Stimulated activated naive CD8-positive, alpha-beta T cell treated with anti-CD3 and anti-CD28 coated beads, Interleukin-15, amount 100 ng/mL, for 72 hours (primary cell): ENCODE measurements at regions not wholly inside any gene's neighbourhood (a gene's known extent, or its start where the extent isn't known, plus 50 kb on each side); places are given as distances from the start of the nearest gene placed in this dataset.
A peak's percentile ranks its signal among the peaks of the same experiment; 100 is the strongest.

Experiments used
- ATAC-seq: fragments of 150-1000 bp; cut with Tn5 transposase; 2 replicates; pipeline ENCODE4 v1.10.0; 2021; ENCODE audit warnings: mild to moderate bottlenecking, moderate library complexity
- DNase-seq, 2 donors: peaks; one replicate each; pipeline ENCODE4 v3.0.0; 2021 to 2022
- H3K27ac Mint-ChIP-seq, 2 donors: one replicate each; pipeline ENCODE4 v1.8.0; 2022; ENCODE audit warnings: mild to moderate bottlenecking in 2 of 2, mixed read lengths in 2 of 2, moderate library complexity in 2 of 2
- H3K27me3 Mint-ChIP-seq: one replicate; pipeline ENCODE4 v1.8.0; 2022; ENCODE audit warnings: mixed read lengths
- H3K4me1 Mint-ChIP-seq: one replicate; pipeline ENCODE4 v1.8.0; 2022; ENCODE audit warnings: mild to moderate bottlenecking, mixed read lengths
- H3K4me3 Mint-ChIP-seq, 2 donors: one replicate each; pipeline ENCODE4 v1.8.0; 2022; ENCODE audit warnings: mild to moderate bottlenecking in 2 of 2, mixed read lengths in 2 of 2, moderate library complexity in 1 of 2
- H3K9me3 Mint-ChIP-seq, 2 donors: one replicate each; pipeline ENCODE4 v1.8.0; 2022; ENCODE audit warnings: mixed read lengths in 2 of 2

GRCh38 chr1:88394958-88395357 is 289.1 kb upstream of the PKN2 start:
- Mint-ChIP-seq H3K27ac (no peak overlapping the region), H3K4me3 (no peak overlapping the region), H3K9me3 (peaks cover 0 to 5% of the 10 kb centered on the region in 2 donors), H3K27me3 (no peaks in the 10 kb centered on the region), H3K4me1 (no peaks in the 10 kb centered on the region)
- ATAC-seq (no peak), DNase-seq (no peak)

- no peak for DNase-seq
- Mint-ChIP-seq H3K4me3 (no peak overlapping the region), H3K27ac (no peak overlapping the region), H3K9me3 (no peaks in the 10 kb centered on the region), H3K4me1 (no peaks in the 10 kb centered on the region), H3K27me3 (no peaks in the 10 kb centered on the region)
- ATAC-seq, result no peak
Measured at GRCh38 chr1:88398338-88398737, 285.7 kb upstream of the PKN2 start.

GRCh38 chr1:88399690-88400089 is 284.4 kb upstream of the PKN2 start:
- no peaks in the 10 kb centered on the region for H3K9me3 Mint-ChIP-seq
- no peak overlapping the region for H3K4me3 Mint-ChIP-seq
- H3K27ac Mint-ChIP-seq, result no peak overlapping the region
- ATAC-seq (no peak), DNase-seq (no peak)
- no peaks in the 10 kb centered on the region for H3K27me3 Mint-ChIP-seq
- no peaks in the 10 kb centered on the region for H3K4me1 Mint-ChIP-seq

- H3K4me1 Mint-ChIP-seq, result no peaks in the 10 kb centered on the region
- no peaks in the 10 kb centered on the region for H3K9me3 Mint-ChIP-seq
- no peak overlapping the region for H3K4me3 Mint-ChIP-seq
- H3K27ac Mint-ChIP-seq, result no peak overlapping the region
- no peaks in the 10 kb centered on the region for H3K27me3 Mint-ChIP-seq
- no peak for ATAC-seq
- DNase-seq, result no peak
Measured at GRCh38 chr1:88401313-88401712, 282.8 kb upstream of the PKN2 start.

GRCh38 chr1:88404582-88404981 is 279.5 kb upstream of the PKN2 start:
- no peak for DNase-seq
- no peak for ATAC-seq
- Mint-ChIP-seq H3K4me1 (no peaks in the 10 kb centered on the region), H3K4me3 (no peak overlapping the region), H3K9me3 (peaks cover 0 to 5% of the 10 kb centered on the region in 2 donors), H3K27me3 (no peaks in the 10 kb centered on the region), H3K27ac (no peak overlapping the region)

- H3K27ac Mint-ChIP-seq, result no peak overlapping the region
- H3K4me1 Mint-ChIP-seq, result no peaks in the 10 kb centered on the region
- no peak overlapping the region for H3K4me3 Mint-ChIP-seq
- no peak for DNase-seq
- H3K9me3 Mint-ChIP-seq, result peaks cover 0 to 5% of the 10 kb centered on the region in 2 donors
- no peaks in the 10 kb centered on the region for H3K27me3 Mint-ChIP-seq
- ATAC-seq, result no peak
Measured at GRCh38 chr1:88407248-88407647, 276.8 kb upstream of the PKN2 start.

GRCh38 chr1:88421997-88422396 is 262.1 kb upstream of the PKN2 start:
- H3K27ac Mint-ChIP-seq, result no peak overlapping the region
- no peak overlapping the region for H3K4me3 Mint-ChIP-seq
- H3K9me3 Mint-ChIP-seq, result peaks cover 12 to 55% of the 10 kb centered on the region in 2 donors
- H3K27me3 Mint-ChIP-seq, result no peaks in the 10 kb centered on the region
- DNase-seq (no peak), ATAC-seq (no peak)
- H3K4me1 Mint-ChIP-seq, result no peaks in the 10 kb centered on the region

GRCh38 chr1:88433556-88433955 is 250.5 kb upstream of the PKN2 start:
- Mint-ChIP-seq H3K4me1 (no peaks in the 10 kb centered on the region), H3K9me3 (peaks cover 16 to 28% of the 10 kb centered on the region in 2 donors), H3K27ac (no peak overlapping the region), H3K27me3 (no peaks in the 10 kb centered on the region), H3K4me3 (no peak overlapping the region)
- DNase-seq, result no peak
- no peak for ATAC-seq

GRCh38 chr1:88434836-88435235 is 249.2 kb upstream of the PKN2 start:
- no peak overlapping the region for H3K4me3 Mint-ChIP-seq
- DNase-seq, result no peak
- no peaks in the 10 kb centered on the region for H3K27me3 Mint-ChIP-seq
- no peak for ATAC-seq
- H3K27ac Mint-ChIP-seq, result no peak overlapping the region
- H3K9me3 Mint-ChIP-seq, result peaks cover 16 to 30% of the 10 kb centered on the region in 2 donors
- H3K4me1 Mint-ChIP-seq, result no peaks in the 10 kb centered on the region

- Mint-ChIP-seq H3K9me3 (peaks cover 0 to 12% of the 10 kb centered on the region in 2 donors), H3K4me1 (no peaks in the 10 kb centered on the region), H3K27me3 (no peaks in the 10 kb centered on the region), H3K4me3 (no peak overlapping the region), H3K27ac (no peak overlapping the region)
- DNase-seq (no peak), ATAC-seq (no peak)
Measured at GRCh38 chr1:88441022-88441421, 243.1 kb upstream of the PKN2 start.

- Mint-ChIP-seq H3K4me1 (no peaks in the 10 kb centered on the region), H3K27ac (no peak overlapping the region), H3K9me3 (peaks cover 0 to 5% of the 10 kb centered on the region in 2 donors), H3K27me3 (no peaks in the 10 kb centered on the region), H3K4me3 (no peak overlapping the region)
- no peak for DNase-seq
- no peak for ATAC-seq
Measured at GRCh38 chr1:88451856-88452255, 232.2 kb upstream of the PKN2 start.

GRCh38 chr1:88453295-88453694 is 230.8 kb upstream of the PKN2 start:
- Mint-ChIP-seq H3K27me3 (no peaks in the 10 kb centered on the region), H3K9me3 (peaks cover 0 to 5% of the 10 kb centered on the region in 2 donors), H3K27ac (no peak overlapping the region), H3K4me1 (no peaks in the 10 kb centered on the region), H3K4me3 (no peak overlapping the region)
- ATAC-seq (no peak), DNase-seq (no peak)

- H3K4me1 Mint-ChIP-seq, result no peaks in the 10 kb centered on the region
- DNase-seq, result no peak
Measured at GRCh38 chr1:88454781-88455180, 229.3 kb upstream of the PKN2 start.

GRCh38 chr1:88455621-88456256 is 228.3 kb upstream of the PKN2 start:
- ATAC-seq, result no peak
- no peaks in the 10 kb centered on the region for H3K27me3 Mint-ChIP-seq
- H3K9me3 Mint-ChIP-seq, result no peaks in the 10 kb centered on the region
- no peak overlapping the region for H3K4me3 Mint-ChIP-seq
- no peaks in the 10 kb centered on the region for H3K4me1 Mint-ChIP-seq
- H3K27ac Mint-ChIP-seq, result no peak overlapping the region
- no peak for DNase-seq

More at GRCh38 chr1:88454781-88455180, 229.3 kb upstream of the PKN2 start:
- Mint-ChIP-seq H3K27me3 (no peaks in the 10 kb centered on the region), H3K27ac (no peak overlapping the region), H3K4me3 (no peak overlapping the region), H3K9me3 (peaks cover 0 to under 1% of the 10 kb centered on the region in 2 donors)
- no peak for ATAC-seq

- H3K4me3 Mint-ChIP-seq, result no peak overlapping the region
- H3K27me3 Mint-ChIP-seq, result peaks cover 3% of the 10 kb centered on the region
- peak; percentile 42 for ATAC-seq
- DNase-seq, result no peak
- H3K9me3 Mint-ChIP-seq, result no peaks in the 10 kb centered on the region
- H3K4me1 Mint-ChIP-seq, result no peaks in the 10 kb centered on the region
- H3K27ac Mint-ChIP-seq, result no peak overlapping the region
Measured at GRCh38 chr1:88457197-88457596, 226.9 kb upstream of the PKN2 start.

GRCh38 chr1:88461007-88461406 is 223.1 kb upstream of the PKN2 start:
- peaks cover 25% of the 10 kb centered on the region for H3K27me3 Mint-ChIP-seq
- ATAC-seq (no peak), DNase-seq (no peak)
- no peaks in the 10 kb centered on the region for H3K4me1 Mint-ChIP-seq
- no peak overlapping the region for H3K27ac Mint-ChIP-seq
- H3K4me3 Mint-ChIP-seq, result no peak overlapping the region
- H3K9me3 Mint-ChIP-seq, result no peaks in the 10 kb centered on the region

- Mint-ChIP-seq H3K9me3 (no peaks in the 10 kb centered on the region), H3K27me3 (peaks cover 25% of the 10 kb centered on the region), H3K27ac (no peak overlapping the region), H3K4me1 (no peaks in the 10 kb centered on the region), H3K4me3 (no peak overlapping the region)
- ATAC-seq (no peak), DNase-seq (no peak)
Measured at GRCh38 chr1:88462096-88462487, 222.0 kb upstream of the PKN2 start.
